AG04449 (cell line): ENCODE measurements at regions not wholly inside any gene's neighbourhood (a gene's known extent, or its start where the extent isn't known, plus 50 kb on each side); places are given as distances from the start of the nearest gene placed in this dataset.

Source experiments
- CTCF ChIA-PET: fragments of 350-600 bp; formaldehyde crosslinking; extraction: SDS; loops from one replicate; lab custom pipeline; 2021; ENCODE audit warnings: antibody characterized with exemption; lab: Yijun Ruan, JAX
- POLR2A ChIA-PET: fragments of 400-600, 350-600 bp; formaldehyde crosslinking; extraction: SDS; loops from one replicate; lab custom pipeline; 2020; ENCODE audit warnings: antibody characterized with exemption, inconsistent platforms; lab: Yijun Ruan, JAX
- DNase-seq: peaks from one replicate; pipeline ENCODE4 v3.0.0-alpha.2; 2010; ENCODE audit warnings: low read depth, low spot score
- H3K4me3 ChIP-seq: 2 replicates; pipeline ENCODE4 v1.5.1; 2011; ENCODE audit warnings: low read depth, mild to moderate bottlenecking, control low read depth, low read length
- TF ChIP-seq, protein P1 (sequence below): IDR thresholded peaks from one replicate; pipeline ENCODE4 v1.5.1; 2011; ENCODE audit warnings: mild to moderate bottlenecking, moderate library complexity, low read length, control low read depth, inconsistent platforms; ENCODE audit not compliant: insufficient read depth; ENCODE audit errors: missing control alignments

DNA sequence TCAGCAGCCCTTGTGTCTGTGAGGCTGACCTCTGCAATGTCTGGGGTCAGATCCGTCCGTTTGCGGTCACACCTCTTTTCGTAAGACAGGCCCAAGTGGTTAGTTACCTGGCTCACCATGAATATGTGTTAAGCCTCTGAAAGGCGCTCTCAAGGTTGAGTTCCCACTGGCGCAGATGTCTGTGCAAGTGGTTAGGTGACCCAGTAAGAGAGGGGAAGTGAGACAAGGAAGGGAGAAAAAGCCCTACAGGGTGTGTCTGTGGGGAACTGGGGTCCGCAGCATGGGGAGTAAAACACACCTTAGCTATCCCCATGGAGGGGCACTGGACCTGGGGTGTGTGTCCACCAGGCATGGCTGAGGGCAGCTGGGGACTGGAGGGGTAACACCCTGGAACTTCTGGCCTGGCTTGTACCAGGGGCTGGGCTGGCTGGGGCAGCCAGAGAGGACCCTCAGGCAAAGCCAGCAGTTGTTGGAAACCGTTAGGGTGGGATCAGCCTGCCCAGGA lies 391.6 kb upstream of the PROK2 start:
- TF ChIP-seq, protein P1, sequence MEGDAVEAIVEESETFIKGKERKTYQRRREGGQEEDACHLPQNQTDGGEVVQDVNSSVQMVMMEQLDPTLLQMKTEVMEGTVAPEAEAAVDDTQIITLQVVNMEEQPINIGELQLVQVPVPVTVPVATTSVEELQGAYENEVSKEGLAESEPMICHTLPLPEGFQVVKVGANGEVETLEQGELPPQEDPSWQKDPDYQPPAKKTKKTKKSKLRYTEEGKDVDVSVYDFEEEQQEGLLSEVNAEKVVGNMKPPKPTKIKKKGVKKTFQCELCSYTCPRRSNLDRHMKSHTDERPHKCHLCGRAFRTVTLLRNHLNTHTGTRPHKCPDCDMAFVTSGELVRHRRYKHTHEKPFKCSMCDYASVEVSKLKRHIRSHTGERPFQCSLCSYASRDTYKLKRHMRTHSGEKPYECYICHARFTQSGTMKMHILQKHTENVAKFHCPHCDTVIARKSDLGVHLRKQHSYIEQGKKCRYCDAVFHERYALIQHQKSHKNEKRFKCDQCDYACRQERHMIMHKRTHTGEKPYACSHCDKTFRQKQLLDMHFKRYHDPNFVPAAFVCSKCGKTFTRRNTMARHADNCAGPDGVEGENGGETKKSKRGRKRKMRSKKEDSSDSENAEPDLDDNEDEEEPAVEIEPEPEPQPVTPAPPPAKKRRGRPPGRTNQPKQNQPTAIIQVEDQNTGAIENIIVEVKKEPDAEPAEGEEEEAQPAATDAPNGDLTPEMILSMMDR, result no peak
- ChIA-PET CTCF (no interaction called here), POLR2A (no interaction called here)
- no peak for DNase-seq
- no peak overlapping the region for H3K4me3 ChIP-seq

DNA sequence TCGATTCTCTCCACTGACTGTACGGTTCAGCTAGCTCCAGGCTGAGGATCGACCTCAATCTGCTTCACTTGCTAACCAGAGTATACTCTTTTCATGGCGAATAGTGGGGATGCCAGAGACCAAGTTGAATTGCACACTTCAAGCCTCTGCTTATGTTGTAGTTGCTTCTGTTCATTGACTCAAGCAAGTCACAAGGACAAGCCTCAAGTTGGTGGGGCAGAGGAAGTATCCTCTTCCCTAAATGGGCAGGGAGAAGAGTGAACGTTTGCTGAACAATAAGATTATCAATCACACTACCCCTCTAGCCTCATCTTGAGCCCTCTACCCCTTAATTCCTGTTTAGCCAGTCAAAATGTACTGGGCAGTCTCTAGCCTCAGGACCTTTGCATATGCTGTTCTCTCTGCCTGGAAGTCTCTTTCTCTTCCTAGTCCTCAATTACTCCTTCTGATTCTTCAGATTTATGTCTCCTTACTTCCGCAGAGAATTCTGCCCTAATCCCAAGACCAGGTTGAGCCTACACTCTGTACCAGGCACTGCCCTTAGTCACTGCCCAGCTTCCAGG lies 390.4 kb upstream of the PROK2 start:
- no peak for DNase-seq
- TF ChIP-seq, protein P1, result no peak
- H3K4me3 ChIP-seq, result no peak overlapping the region
- CTCF ChIA-PET, result interaction anchor here (1.2 kb wide), 1 partner anchor 9 kb away, joined by 4 read pairs; no protein-coding TSS in a partner anchor
- POLR2A ChIA-PET, result no interaction called here

DNA sequence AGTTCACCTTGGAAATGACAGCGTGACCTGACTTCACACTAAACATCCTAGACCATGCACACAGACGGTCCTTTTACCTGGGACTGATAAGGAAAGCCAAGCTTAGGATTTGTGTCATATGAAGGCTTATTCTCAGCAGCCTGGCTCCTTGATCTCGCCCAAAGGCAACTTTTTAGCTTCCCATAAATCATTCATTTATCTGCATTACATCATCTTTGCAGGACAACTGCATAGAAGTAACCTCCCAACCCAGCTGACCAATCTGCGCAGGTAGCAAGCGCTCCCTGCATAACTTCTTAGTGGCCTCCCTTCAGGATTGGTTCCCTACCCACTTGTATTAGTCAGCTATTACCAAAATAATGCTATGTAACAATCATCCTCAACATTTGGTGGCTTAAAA lies 389.9 kb upstream of the PROK2 start:
- DNase-seq, result no peak
- CTCF ChIA-PET, result interaction anchor here (1.1 to 1.2 kb wide), 2 partner anchors 10 to 220 kb away, joined by 3 to 4 read pairs; no protein-coding TSS in a partner anchor
- POLR2A ChIA-PET, result no interaction called here
- TF ChIP-seq, protein P1, result no peak
- no peak overlapping the region for H3K4me3 ChIP-seq

DNA sequence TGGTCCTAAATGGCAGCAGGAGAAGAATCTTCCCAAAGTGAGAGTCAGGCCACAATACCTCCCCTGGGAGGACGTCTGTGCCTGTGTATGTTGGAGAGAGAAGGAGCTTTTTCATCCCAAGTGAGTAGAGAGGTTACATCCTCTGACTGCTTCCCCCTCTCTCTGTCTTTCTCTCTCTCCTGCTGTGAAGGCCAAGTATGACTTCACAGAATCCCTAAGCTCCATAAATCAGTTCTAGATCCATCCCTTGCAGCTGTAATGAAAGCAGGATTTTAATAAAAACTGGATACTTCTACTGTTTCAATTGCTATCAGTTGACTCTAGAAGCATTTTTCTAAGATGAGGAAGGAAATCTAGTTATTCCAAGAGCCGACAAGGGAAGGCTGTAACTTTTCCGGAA lies 389.1 kb upstream of the PROK2 start:
- TF ChIP-seq, protein P1, result no peak
- no peak overlapping the region for H3K4me3 ChIP-seq
- ChIA-PET CTCF (interaction anchor here (1.1 to 1.2 kb wide), 2 partner anchors 11 to 219 kb away, joined by 3 to 4 read pairs; no protein-coding TSS in a partner anchor), POLR2A (no interaction called here)
- no peak for DNase-seq

DNA sequence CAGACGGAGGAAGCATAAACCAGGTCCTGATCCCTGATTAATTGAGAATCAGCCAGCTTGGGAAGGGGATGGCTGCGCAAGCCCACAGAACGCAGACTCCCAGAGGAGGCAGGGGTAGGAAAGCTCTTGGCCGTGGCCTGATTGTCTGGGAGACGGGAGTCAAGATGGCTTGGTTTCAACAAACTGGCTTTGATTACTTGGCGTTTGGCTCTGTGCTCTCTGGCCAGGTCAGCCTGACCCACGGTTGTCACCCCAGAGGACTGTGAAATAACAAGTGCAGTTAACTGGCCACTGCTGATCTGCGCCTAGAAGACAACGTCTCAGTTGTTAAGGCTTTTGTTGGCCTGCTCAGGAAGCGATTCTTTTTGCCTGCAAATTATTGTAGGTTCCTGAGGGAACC lies 387.0 kb upstream of the PROK2 start:
- TF ChIP-seq, protein P1, result no peak
- no peak overlapping the region for H3K4me3 ChIP-seq
- ChIA-PET CTCF (no interaction called here), POLR2A (no interaction called here)
- DNase-seq, result no peak

DNA sequence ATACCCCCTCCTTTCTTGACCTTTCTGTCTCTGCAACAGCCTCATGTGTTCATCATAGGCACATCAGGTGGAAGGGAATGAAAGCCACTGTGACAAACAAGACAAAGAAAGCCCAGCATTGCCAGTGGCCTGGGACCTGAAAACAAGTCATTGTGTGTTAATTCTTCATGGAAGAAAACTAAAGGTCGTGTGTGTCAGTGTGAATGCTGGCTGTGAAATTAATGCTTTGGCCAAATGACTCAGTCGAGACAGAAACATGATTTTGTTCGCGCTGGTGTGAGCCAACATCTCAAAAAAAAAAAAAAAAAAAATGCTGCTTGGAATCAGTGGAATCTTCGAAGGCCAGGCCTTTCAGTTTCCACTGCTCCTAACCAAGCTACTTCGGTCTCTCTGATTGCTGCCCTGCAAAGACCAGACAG lies 386.5 kb upstream of the PROK2 start:
- CTCF ChIA-PET, result no interaction called here
- H3K4me3 ChIP-seq, result no peak overlapping the region
- POLR2A ChIA-PET, result no interaction called here
- DNase-seq, result no peak
- TF ChIP-seq, protein P1, result no peak
